GM21360 (cell line): ENCODE measurements at regions not wholly inside any gene's neighbourhood (a gene's known extent, or its start where the extent isn't known, plus 50 kb on each side); places are given as distances from the start of the nearest gene placed in this dataset.
"Not testable (repeated sequence)": the region's sequence is repeated elsewhere in the genome, so short reads cannot be mapped to it uniquely, and the experiment has no call there.

Source experiments
- ATAC-seq: cut with Tn5 transposase; IDR thresholded peaks from one replicate; pipeline ENCODE4 v1.9.1; 2021; ENCODE audit warnings: mild to moderate bottlenecking, moderate library complexity; ENCODE audit not compliant: unreplicated experiment

DNA sequence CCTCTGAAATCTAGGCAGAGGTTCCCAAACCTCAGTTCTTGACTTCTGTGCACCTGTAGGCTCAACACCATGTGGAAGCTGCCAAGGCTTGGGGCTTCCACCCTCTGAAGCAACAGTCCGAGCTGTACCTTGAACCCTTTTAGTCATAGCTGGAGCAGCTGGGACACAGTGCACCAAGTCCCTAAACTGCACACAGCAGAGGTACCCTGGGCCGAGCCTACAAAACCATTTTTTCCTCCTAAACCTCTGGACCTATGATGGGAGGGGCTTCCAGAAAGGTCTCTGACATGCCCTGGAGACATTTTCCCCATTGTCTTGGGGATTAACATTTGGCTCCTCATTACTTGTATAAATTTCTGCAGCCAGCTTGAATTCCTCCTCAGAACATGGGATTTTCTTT lies 168.8 kb downstream of the TLE3 start:
- not testable (repeated sequence) for ATAC-seq

- no peak for ATAC-seq
Measured at GRCh38 chr15:69929905-69930630, 167.6 kb downstream of the TLE3 start.

DNA sequence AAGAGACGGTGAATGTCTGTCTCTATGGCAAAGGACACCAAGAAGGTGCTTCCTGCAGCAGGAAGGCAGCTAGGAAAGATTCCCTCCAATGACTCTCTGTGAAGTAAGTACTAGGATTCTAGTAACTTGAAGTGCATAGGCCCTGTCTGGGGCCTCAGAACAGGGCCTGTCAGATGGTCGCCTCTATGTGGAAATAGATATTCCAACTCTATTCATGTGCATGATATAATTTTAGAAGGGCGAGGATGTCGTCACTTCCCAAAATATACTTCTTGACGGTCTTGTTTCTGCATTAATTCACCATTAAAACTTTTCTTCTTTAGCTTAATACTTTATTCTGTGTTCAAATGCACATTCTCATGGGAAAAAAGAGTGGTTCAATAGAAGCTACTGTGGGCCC lies 167.0 kb downstream of the TLE3 start:
- ATAC-seq = no peak

DNA sequence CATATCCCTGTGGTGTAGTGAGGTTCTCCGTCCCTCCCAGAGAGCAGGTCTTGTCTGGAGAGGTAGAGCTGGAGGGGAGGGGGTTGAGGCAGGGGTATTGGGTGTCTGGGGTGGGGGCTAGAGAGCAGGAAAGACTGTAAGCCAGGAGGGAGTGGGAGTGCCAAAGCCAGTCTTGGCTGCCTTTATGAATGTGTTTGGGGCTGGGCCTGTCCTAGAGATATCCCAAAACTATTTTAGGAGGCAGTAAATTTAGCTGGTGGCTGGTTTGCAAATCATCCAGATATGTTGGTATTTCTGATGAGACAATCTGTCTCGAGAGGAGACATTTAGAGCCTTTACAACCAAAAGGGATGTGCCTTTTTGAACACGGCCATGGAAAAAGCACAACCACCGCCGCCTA lies 166.6 kb downstream of the TLE3 start:
- no peak for ATAC-seq

GRCh38 chr15:69934607-69935006 lies 163.1 kb downstream of the TLE3 start:
- no peak for ATAC-seq

- ATAC-seq = no peak
Measured at GRCh38 chr15:69939513-69940440, 157.9 kb downstream of the TLE3 start.

- ATAC-seq = no peak
Measured at GRCh38 chr15:69940441-69941300, 157.0 kb downstream of the TLE3 start.

DNA sequence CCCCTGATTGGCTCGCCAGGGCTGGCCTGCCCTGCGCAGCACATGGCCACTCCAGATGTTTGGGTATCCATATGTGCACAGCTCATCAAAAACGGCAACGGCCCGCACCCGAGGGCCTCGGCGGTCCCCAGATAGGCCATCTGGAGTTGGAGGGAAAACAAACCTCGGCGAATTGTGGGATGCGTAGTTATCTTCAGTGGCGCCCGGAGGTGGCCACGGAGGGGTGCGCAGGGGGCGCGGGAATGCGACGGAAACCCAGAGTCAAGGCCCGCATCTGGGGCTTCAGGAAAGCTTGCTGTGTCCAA lies 156.5 kb downstream of the TLE3 start:
- ATAC-seq = no peak

GRCh38 chr15:69941706-69942495 lies 155.8 kb downstream of the TLE3 start:
- ATAC-seq = no peak

DNA sequence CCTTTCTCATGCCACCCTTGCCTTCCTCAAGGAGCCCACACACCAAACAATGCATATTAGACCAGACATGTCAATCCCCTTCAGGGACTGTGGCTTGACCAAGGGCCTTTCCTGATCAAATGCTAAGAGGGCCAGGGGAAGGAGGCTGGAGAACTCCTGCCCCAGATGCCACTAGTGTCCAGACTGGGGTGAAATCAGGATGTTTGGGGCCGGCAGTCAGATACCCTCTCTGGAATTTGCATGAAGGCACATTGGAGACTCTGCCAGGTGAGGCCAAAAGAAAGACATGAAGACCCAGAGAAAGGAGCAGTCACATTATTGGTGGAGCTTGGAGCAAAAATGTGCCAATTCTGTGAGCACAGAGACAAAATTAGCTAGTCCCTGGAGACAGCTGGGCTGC lies 154.1 kb downstream of the TLE3 start:
- ATAC-seq = no peak

GRCh38 chr15:69945729-69946128 lies 152.0 kb downstream of the TLE3 start:
- no peak for ATAC-seq

DNA sequence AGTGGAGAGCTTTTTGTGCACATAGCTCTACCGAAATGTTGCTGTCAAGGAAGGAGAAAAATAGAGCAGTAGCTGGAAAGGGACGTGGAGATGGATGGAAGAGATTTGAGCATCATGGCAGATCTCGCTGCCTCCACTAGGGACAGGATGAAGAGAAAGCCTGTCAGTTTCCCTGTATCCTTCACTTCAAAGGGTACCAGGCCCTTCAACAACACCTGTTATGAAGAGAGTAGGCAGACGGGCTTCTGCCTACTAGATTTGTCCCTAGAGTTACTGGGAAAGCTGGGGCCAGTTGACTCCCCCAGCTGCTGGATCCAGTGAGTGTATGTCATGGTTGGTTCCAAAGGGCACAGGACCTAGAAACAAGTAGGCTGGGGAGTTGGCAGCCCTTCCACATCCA lies 150.8 kb downstream of the TLE3 start:
- ATAC-seq = no peak

DNA sequence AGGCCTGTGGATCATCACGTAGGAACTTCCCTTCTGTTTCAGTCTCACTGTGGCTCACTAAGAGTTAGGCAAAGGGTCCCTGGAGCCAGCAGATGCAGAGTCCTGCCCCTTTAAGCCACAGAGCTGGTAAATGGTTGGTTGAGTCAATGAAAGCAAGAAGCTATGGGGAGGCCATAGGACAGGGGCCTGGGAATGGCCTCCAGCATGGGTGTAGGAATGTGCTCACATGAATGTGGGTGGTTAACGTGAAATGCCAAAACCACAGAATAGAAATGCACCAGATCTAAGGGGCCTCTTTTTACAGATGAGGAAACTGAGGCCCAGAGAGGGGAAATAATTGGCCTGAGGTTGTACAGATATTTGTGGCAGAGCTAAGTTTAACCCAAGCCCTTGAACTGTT lies 150.3 kb downstream of the TLE3 start:
- no peak for ATAC-seq

GRCh38 chr15:69949485-69949884 lies 148.2 kb downstream of the TLE3 start:
- ATAC-seq = no peak

DNA sequence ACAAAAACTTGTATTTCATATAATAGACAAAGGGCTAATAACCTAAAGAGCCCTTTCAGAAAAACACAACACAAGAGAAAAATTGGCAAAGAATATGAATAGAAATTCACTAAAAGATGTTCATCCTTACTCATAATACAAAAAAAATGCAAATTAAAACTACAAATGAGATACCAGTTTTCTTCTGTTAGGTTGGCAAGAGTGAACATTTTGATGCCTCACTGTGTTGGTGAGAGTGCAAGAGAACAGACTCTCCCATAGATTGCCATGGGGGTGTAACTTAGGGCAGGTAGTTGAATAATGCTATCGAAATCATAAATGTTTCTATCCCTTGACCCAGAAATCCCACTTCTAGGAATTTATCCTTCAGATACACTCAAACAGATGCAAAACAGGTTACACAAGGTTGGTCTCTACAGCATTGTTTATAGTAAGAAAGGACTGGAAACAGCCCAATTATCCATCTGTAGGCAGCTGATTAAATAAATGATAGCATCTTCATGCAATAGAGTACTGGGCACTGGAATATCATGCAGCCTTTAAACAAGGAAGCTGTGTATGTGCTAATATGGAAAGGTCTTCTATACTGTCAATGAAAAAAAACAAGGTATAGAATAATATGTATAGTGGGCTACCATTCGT lies 146.3 kb downstream of the TLE3 start:
- ATAC-seq = no peak

DNA sequence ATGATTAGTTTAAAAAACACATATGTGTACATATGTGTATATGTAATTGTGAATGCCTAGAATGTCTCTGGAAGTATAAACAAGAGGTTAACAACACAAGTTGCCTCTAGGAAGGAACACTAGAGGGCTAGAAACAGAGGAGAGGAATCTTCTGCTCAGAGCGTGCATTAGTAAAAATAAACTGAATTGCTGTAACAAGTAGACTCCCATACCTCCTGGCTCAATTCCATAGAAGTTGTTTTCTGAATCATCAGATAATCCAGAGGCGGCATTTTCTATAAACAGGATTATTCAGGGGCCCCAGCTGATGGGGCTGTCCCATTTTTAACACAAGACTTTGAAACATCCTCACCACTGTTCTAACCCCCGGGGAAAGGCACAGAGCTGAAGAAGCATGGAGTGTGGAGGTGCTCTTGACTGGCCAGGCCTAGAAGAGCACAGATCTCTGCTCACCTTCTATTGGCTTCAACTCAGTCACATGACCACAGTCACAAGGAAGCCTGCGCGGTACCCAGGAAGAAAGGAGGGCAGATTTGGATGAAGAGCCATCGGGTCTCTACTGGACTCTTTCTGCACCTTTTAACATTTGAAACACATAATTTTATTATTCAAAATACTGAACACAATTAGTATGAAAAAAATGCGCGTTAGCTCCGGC lies 145.7 kb downstream of the TLE3 start:
- ATAC-seq = no peak

GRCh38 chr15:69953051-69953450 lies 144.7 kb downstream of the TLE3 start:
- ATAC-seq = no peak

DNA sequence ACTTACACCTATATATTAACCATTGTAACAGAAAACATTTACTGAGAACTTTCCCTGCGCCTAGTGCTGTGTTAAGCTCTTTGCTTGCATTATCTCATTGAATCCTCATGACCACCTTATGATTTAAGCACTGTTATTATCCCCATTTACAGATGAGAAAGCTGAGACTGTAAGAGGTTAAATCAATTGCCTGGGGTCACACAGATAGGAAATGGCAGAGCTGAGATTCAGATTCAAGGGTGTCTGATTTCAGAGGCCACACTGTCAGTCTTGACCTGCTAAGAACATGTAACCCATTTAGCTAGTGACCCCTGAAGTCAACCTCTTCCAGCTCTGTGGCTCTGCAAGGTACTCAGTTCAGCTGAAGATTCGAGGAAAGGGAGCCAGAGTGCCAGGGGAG lies 143.9 kb downstream of the TLE3 start:
- no peak for ATAC-seq

DNA sequence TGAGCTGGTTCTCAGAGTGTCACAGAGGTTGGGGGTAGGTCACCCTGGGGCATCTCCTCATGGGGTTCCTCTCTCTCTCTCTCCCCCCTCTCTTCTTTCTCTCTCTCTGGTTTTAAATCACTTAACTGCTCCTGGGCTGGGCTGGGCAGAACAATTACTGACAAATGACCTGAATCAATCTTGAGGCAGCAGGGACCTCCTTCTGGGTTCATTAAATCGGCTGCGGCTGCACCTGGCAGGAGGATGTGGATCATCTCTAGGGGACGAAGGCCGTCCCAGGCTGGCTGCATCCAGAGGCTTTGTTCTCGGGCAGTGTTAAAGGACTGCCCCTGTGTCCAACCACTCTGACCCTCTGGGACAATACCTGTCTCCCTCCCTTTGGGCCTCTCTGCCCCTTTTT lies 143.1 kb downstream of the TLE3 start:
- no peak for ATAC-seq
